GM12873 (cell line): ENCODE measurements at regions not wholly inside any gene's neighbourhood (a gene's known extent, or its start where the extent isn't known, plus 50 kb on each side); places are given as distances from the start of the nearest gene placed in this dataset.

Experiments used
- CTCF ChIP-seq: IDR thresholded peaks from 2 replicates; pipeline ENCODE4 v1.5.1; 2012; ENCODE audit warnings: low read depth, mild to moderate bottlenecking, moderate library complexity, low read length, control low read depth; ENCODE audit not compliant: insufficient read depth; ENCODE audit errors: missing control alignments

GRCh38 chr3:70712449-70713082 is 400.1 kb upstream of the MDFIC2 start:
- no peak for TF ChIP-seq CTCF

GRCh38 chr3:70703305-70704102 is 391.1 kb upstream of the MDFIC2 start:
- no peak for TF ChIP-seq CTCF

GRCh38 chr3:70702132-70702531 is 389.7 kb upstream of the MDFIC2 start:
- no peak for TF ChIP-seq CTCF

GRCh38 chr3:70684701-70685100 is 372.3 kb upstream of the MDFIC2 start:
- TF ChIP-seq CTCF, result no peak

GRCh38 chr3:70658513-70659310 is 346.3 kb upstream of the MDFIC2 start:
- TF ChIP-seq CTCF, result no peak

GRCh38 chr3:70657454-70657853 is 345.0 kb upstream of the MDFIC2 start:
- no peak for TF ChIP-seq CTCF

- TF ChIP-seq CTCF, result no peak
Observed at GRCh38 chr3:70647823-70648222, 335.4 kb upstream of the MDFIC2 start.
